Lower leg skin (tissue), 3 donors: ENCODE measurements at regions not wholly inside any gene's neighbourhood (a gene's known extent, or its start where the extent isn't known, plus 50 kb on each side); places are given as distances from the start of the nearest gene placed in this dataset.

Experiments used
- CTCF ChIP-seq, 3 donors: fragments of 450-650 bp; IDR thresholded peaks; one replicate each; pipeline ENCODE4 v1.5.1; 2016; ENCODE audit warnings: antibody characterized with exemption in 3 of 3, mild to moderate bottlenecking in 3 of 3, moderate library complexity in 2 of 3
- POLR2A ChIP-seq, 2 donors: fragments of 450-650 bp; IDR thresholded peaks; one replicate each; pipeline ENCODE4 v1.6.1; 2016 to 2017; ENCODE audit warnings: antibody characterized with exemption in 2 of 2, mild to moderate bottlenecking in 1 of 2, moderate library complexity in 1 of 2

- TF ChIP-seq CTCF (IDR thresholded peaks at IDR 0.05) (no peak), POLR2A (IDR thresholded peaks at IDR 0.05) (no peak)
These were observed 475.7 kb downstream of the UQCRFS1 start for GRCh38 chr19:28737021-28737895.
